H9 (cell line): ENCODE measurements at regions not wholly inside any gene's neighbourhood (a gene's known extent, or its start where the extent isn't known, plus 50 kb on each side); places are given as distances from the start of the nearest gene placed in this dataset.
A peak's percentile ranks its signal among the peaks of the same experiment; 100 is the strongest.

Experiments used
- DNase-seq: peaks from one replicate; pipeline ENCODE4 v3.0.0-alpha.2; 2017
- H2AFZ ChIP-seq: one replicate; pipeline ENCODE4 v1.6.1; 2013; ENCODE audit warnings: mild to moderate bottlenecking, low read length, control low read depth, moderate library complexity
- H2AK5ac ChIP-seq: 2 replicates; pipeline ENCODE4 v1.6.1; 2013; ENCODE audit warnings: low read length, control low read depth, mixed read lengths; ENCODE audit not compliant: insufficient read length
- H2BK120ac ChIP-seq: one replicate; pipeline ENCODE4 v1.6.1; 2013; ENCODE audit warnings: low read depth, mild to moderate bottlenecking, low read length, control low read depth, inconsistent platforms; ENCODE audit not compliant: poor library complexity, severe bottlenecking
- H2BK12ac ChIP-seq: 2 replicates; pipeline ENCODE4 v1.6.1; 2013; ENCODE audit warnings: low read length, control low read depth, mixed read lengths, low read depth; ENCODE audit not compliant: insufficient read length
- H2BK15ac ChIP-seq: 2 replicates; pipeline ENCODE4 v1.6.1; 2013; ENCODE audit warnings: low read depth, low read length, control low read depth
- H2BK20ac ChIP-seq: one replicate; pipeline ENCODE4 v1.6.1; 2013; ENCODE audit warnings: low read depth, mild to moderate bottlenecking, low read length, control low read depth, inconsistent platforms; ENCODE audit not compliant: poor library complexity, severe bottlenecking
- H2BK5ac ChIP-seq: 2 replicates; pipeline ENCODE4 v1.6.1; 2013; ENCODE audit warnings: low read length, control low read depth, mixed read lengths; ENCODE audit not compliant: insufficient read length
- H3K14ac ChIP-seq: 2 replicates; pipeline ENCODE4 v1.6.1; 2013; ENCODE audit warnings: low read length, control low read depth; ENCODE audit not compliant: insufficient read depth
- H3K18ac ChIP-seq: 2 replicates; pipeline ENCODE4 v1.6.1; 2013; ENCODE audit warnings: low read depth, mild to moderate bottlenecking, mixed read lengths, low read length, control low read depth; ENCODE audit not compliant: insufficient read length
- H3K23ac ChIP-seq: 2 replicates; pipeline ENCODE4 v1.6.1; 2013; ENCODE audit warnings: low read length, control low read depth, mixed read lengths, low read depth; ENCODE audit not compliant: insufficient read length
- H3K23me2 ChIP-seq: 2 replicates; pipeline ENCODE4 v1.6.1; 2013; ENCODE audit warnings: low read depth, mild to moderate bottlenecking, mixed read lengths, low read length, control low read depth; ENCODE audit not compliant: insufficient read length, poor library complexity, severe bottlenecking
- H3K27ac ChIP-seq: 2 replicates; pipeline ENCODE4 v1.5.1; 2013; ENCODE audit warnings: low read length, control low read depth, mixed read lengths, low read depth; ENCODE audit not compliant: insufficient read length
- H3K27me3 ChIP-seq: 2 replicates; pipeline ENCODE4 v1.6.1; 2013; ENCODE audit warnings: low read length, control low read depth, inconsistent platforms; ENCODE audit not compliant: insufficient read depth
- H3K4ac ChIP-seq: 2 replicates; pipeline ENCODE4 v1.6.1; 2013; ENCODE audit warnings: low read depth, mild to moderate bottlenecking, control low read depth, inconsistent platforms, low read length, moderate library complexity
- H3K4me1 ChIP-seq: 2 replicates; pipeline ENCODE4 v1.6.1; 2013; ENCODE audit warnings: low read length, control low read depth, inconsistent platforms; ENCODE audit not compliant: insufficient read depth
- H3K4me2 ChIP-seq: 2 replicates; pipeline ENCODE4 v1.6.1; 2013; ENCODE audit warnings: low read length, control low read depth, mixed read lengths; ENCODE audit not compliant: insufficient read length, insufficient read depth
- H3K56ac ChIP-seq: 2 replicates; pipeline ENCODE4 v1.6.1; 2013; ENCODE audit warnings: low read depth, mild to moderate bottlenecking, mixed read lengths, low read length, control low read depth; ENCODE audit not compliant: insufficient read length
- H3K79me1 ChIP-seq: 2 replicates; pipeline ENCODE4 v1.6.1; 2013; ENCODE audit warnings: low read depth, mild to moderate bottlenecking, moderate library complexity, low read length, control low read depth, inconsistent platforms; ENCODE audit not compliant: insufficient read depth, poor library complexity, severe bottlenecking
- H3K79me2 ChIP-seq: 2 replicates; pipeline ENCODE4 v1.6.1; 2013; ENCODE audit warnings: low read length, control low read depth, inconsistent platforms; ENCODE audit not compliant: insufficient read depth
- H3K9ac ChIP-seq: 2 replicates; pipeline ENCODE4 v1.6.1; 2013; ENCODE audit warnings: low read length, control low read depth, mixed read lengths; ENCODE audit not compliant: insufficient read length; ENCODE audit errors: extremely low read depth
- H3K9me3 ChIP-seq: one replicate; pipeline ENCODE4 v1.6.1; 2013; ENCODE audit warnings: low read depth, low read length, inconsistent platforms; ENCODE audit not compliant: control insufficient read depth
- H3T11ph ChIP-seq: one replicate; pipeline ENCODE4 v1.6.1; 2013; ENCODE audit warnings: mild to moderate bottlenecking, low read length, control low read depth, inconsistent platforms
- H4K20me1 ChIP-seq: one replicate; pipeline ENCODE4 v1.6.1; 2013; ENCODE audit not compliant: control insufficient read depth, insufficient read length, insufficient read depth
- H4K5ac ChIP-seq: 2 replicates; pipeline ENCODE4 v1.6.1; 2013; ENCODE audit warnings: low read depth, mild to moderate bottlenecking, mixed read lengths, low read length, control low read depth; ENCODE audit not compliant: insufficient read length
- H4K8ac ChIP-seq: replicated peaks from 2 replicates; pipeline ENCODE4 v1.6.1; 2013; ENCODE audit warnings: low read length, control low read depth, mixed read lengths, low read depth; ENCODE audit not compliant: insufficient read length
- H4K91ac ChIP-seq: 2 replicates; pipeline ENCODE4 v1.6.1; 2013; ENCODE audit warnings: low read depth, mild to moderate bottlenecking, moderate library complexity, mixed read lengths, low read length, control low read depth; ENCODE audit not compliant: insufficient read length
- H3K27ac Mint-ChIP-seq, 3 experiments: 2 replicates in 2 of 3; 3 replicates in 1 of 3; pipeline ENCODE4 v1.8.0; 2020 to 2021; ENCODE audit warnings: mixed read lengths in 3 of 3, mild to moderate bottlenecking in 1 of 3, moderate library complexity in 1 of 3
- H3K27me3 Mint-ChIP-seq: 2 replicates; pipeline ENCODE4 v1.8.0; 2021; ENCODE audit warnings: low read depth, mild to moderate bottlenecking, moderate library complexity, mixed read lengths
- H3K36me3 Mint-ChIP-seq, 3 experiments: 2 replicates in 2 of 3; 3 replicates in 1 of 3; pipeline ENCODE4 v1.8.0; 2020 to 2021; ENCODE audit warnings: low read depth in 3 of 3, mixed read lengths in 3 of 3; ENCODE audit not compliant: insufficient read depth in 1 of 3
- H3K4me1 Mint-ChIP-seq, 2 experiments: 2 replicates each; pipeline ENCODE4 v1.8.0; 2020; ENCODE audit warnings: mixed read lengths in 2 of 2
- H3K4me3 Mint-ChIP-seq, 2 experiments: 2 replicates in 1 of 2; 3 replicates in 1 of 2; pipeline ENCODE4 v1.8.0; 2020 to 2021; ENCODE audit warnings: mild to moderate bottlenecking in 2 of 2, mixed read lengths in 2 of 2, moderate library complexity in 1 of 2
- H3K9me3 Mint-ChIP-seq, 2 experiments: 2 replicates in 1 of 2; 3 replicates in 1 of 2; pipeline ENCODE4 v1.8.0; 2020; ENCODE audit warnings: mild to moderate bottlenecking in 2 of 2, mixed read lengths in 2 of 2, moderate library complexity in 1 of 2
- CTCF ChIP-seq: fragments of 200-600 bp; sonication (generic); conservative IDR thresholded peaks from 3 replicates; pipeline ENCODE4 v1.8.0; 2021; ENCODE audit warnings: antibody characterized with exemption, mild to moderate bottlenecking
- WGBS: extraction: QIAGEN DNeasy Blood & Tissue Kit; methylation state at CpG from one replicate; pipeline ENCODE4 v1.1.7; 2013; ENCODE audit warnings: missing lambda C conversion rate, low lambda C conversion rate, mixed read lengths; ENCODE audit not compliant: insufficient read length; ENCODE audit errors: extremely low coverage; 5-methylcytosine and 5-hydroxymethylcytosine counted together

GRCh38 chr20:47413189-47413588 is 56.7 kb upstream of the ZMYND8 start:
- WGBS: no CpG with 5 or more reads among the region's 8 CpGs
- H3K9me3 Mint-ChIP-seq: no peaks in the 10 kb centered on the region
- Histone ChIP-seq H2BK5ac (no peak overlapping the region), H3K79me1 (no peaks in the 10 kb centered on the region), H3K27ac (no peak overlapping the region), H3K4me2 (no peak overlapping the region), H4K5ac (no peak overlapping the region), H3K4me1 (no peaks in the 10 kb centered on the region), H3K79me2 (no peaks in the 10 kb centered on the region), H3K23ac (no peak overlapping the region), H2AFZ (no peak overlapping the region), H4K20me1 (no peaks in the 10 kb centered on the region), H2BK120ac (no peak overlapping the region), H3K4ac (no peak overlapping the region), H4K91ac (no peak overlapping the region), H3K18ac (no peak overlapping the region), H3K56ac (no peak overlapping the region), H3K9ac (no peak overlapping the region), H3T11ph (no peak overlapping the region), H2BK15ac (no peak overlapping the region), H4K8ac (no peak overlapping the region), H3K9me3 (no peaks in the 10 kb centered on the region), H3K23me2 (no peaks in the 10 kb centered on the region), H2AK5ac (no peak overlapping the region), H2BK20ac (no peak overlapping the region), H3K14ac (no peak overlapping the region), H2BK12ac (no peak overlapping the region), H3K27me3 (no peaks in the 10 kb centered on the region)
- DNase-seq: no peak
- no peaks in the 10 kb centered on the region; the same call in 1 of the 2 replicates for H3K27me3 Mint-ChIP-seq
- no peaks in the 10 kb centered on the region for H3K4me1 Mint-ChIP-seq
- peak overlapping the region in 1 of 3 experiments; percentile 67; a peak in 2 of 7 replicates for H3K27ac Mint-ChIP-seq
- no peak for TF ChIP-seq CTCF
- H3K4me3 Mint-ChIP-seq: no peak overlapping the region
- H3K36me3 Mint-ChIP-seq: no peaks in the 10 kb centered on the region
